ENCODE measurements at regions not wholly inside any gene's neighbourhood (a gene's known extent, or its start where the extent isn't known, plus 50 kb on each side); places are given as distances from the start of the nearest gene placed in this dataset.

- H3K9me3 ChIP-seq = no peaks in the 10 kb centered on the region
- WGBS, 2 donors (ENCODE audit: low coverage in 1 of 2) = 76 to 77% methylated on average over 3 of the region's 3 CpGs
- no peak overlapping the region for H3K4me3 ChIP-seq
Observed at GRCh38 chr15:66938114-66938830, 127.1 kb upstream of the SMAD3 start.

DNA sequence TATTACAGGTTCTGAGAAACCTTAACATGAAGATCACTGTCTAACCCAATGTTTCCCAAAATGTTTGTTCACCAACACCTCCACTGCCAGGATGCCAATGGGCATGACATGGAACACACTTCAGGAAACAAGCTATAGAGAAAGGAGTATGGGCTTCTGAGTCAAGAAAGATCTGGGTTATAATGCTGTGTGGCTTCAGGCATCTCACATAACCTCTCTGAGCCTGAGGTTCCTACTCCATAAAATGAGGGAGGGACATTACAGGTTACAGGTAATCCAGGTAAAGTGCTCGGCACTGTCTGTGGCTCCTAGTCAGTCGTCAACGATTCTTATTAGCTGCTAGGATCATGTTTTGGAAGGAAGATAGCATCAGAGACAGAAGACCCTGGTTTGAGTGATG is 126.4 kb upstream of the SMAD3 start:
- in situ Hi-C loops (cut with MboI; ENCODE audit: low pct_ligation_motif_present in 1 of 4, low pct_unique_long_range_greater_than_20kb in 1 of 4, low sequenced_read_pairs in 3 of 4) = loop anchor here in 1 of 4 donors (25.0 kb wide), 2 partner anchors 498 to 898 kb away; partner anchors contain the start of genes RNU6-1 and SKOR1
- TF ChIP-seq, protein P1, sequence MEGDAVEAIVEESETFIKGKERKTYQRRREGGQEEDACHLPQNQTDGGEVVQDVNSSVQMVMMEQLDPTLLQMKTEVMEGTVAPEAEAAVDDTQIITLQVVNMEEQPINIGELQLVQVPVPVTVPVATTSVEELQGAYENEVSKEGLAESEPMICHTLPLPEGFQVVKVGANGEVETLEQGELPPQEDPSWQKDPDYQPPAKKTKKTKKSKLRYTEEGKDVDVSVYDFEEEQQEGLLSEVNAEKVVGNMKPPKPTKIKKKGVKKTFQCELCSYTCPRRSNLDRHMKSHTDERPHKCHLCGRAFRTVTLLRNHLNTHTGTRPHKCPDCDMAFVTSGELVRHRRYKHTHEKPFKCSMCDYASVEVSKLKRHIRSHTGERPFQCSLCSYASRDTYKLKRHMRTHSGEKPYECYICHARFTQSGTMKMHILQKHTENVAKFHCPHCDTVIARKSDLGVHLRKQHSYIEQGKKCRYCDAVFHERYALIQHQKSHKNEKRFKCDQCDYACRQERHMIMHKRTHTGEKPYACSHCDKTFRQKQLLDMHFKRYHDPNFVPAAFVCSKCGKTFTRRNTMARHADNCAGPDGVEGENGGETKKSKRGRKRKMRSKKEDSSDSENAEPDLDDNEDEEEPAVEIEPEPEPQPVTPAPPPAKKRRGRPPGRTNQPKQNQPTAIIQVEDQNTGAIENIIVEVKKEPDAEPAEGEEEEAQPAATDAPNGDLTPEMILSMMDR (IDR thresholded peaks at IDR 0.05) = no peak
- TF ChIP-seq EP300 (IDR thresholded peaks at IDR 0.05; ENCODE audit: low read depth) (no peak), POLR2AphosphoS5 (IDR thresholded peaks at IDR 0.05) (no peak)
- Histone ChIP-seq H3K36me3 (no peaks in the 10 kb centered on the region), H3K27ac (no peak overlapping the region), H3K9me3 (no peaks in the 10 kb centered on the region), H3K4me1 (peaks cover 0 to 10% (median 0%) of the 10 kb centered on the region in 4 donors), H3K27me3 (no peaks in the 10 kb centered on the region), H3K4me3 (no peak overlapping the region)
- intact Hi-C loops (cut with DNase I; ENCODE audit: low total_unique reads) = no loop called here
- WGBS, 2 donors (ENCODE audit: low coverage in 1 of 2) = 82 to 93% methylated on average over 3 of the region's 3 CpGs
- no peak for DNase-seq

More at GRCh38 chr15:66938114-66938830, 127.1 kb upstream of the SMAD3 start:
- DNase-seq = no peak
- intact Hi-C loops (cut with DNase I; ENCODE audit: low total_unique reads) (no loop called here), in situ Hi-C loops (cut with MboI; ENCODE audit: low pct_ligation_motif_present in 1 of 4, low pct_unique_long_range_greater_than_20kb in 1 of 4, low sequenced_read_pairs in 3 of 4) (loop anchor here in 1 of 4 donors (25.0 kb wide), 2 partner anchors 499 to 899 kb away; partner anchors contain the start of genes RNU6-1 and SKOR1)
- Histone ChIP-seq H3K4me1 (peaks cover 0 to 5% (median 0%) of the 10 kb centered on the region in 4 donors), H3K36me3 (no peaks in the 10 kb centered on the region), H3K27me3 (no peaks in the 10 kb centered on the region), H3K27ac (no peak overlapping the region)
- TF ChIP-seq POLR2AphosphoS5 (IDR thresholded peaks at IDR 0.05) = no peak
- no peak for TF ChIP-seq EP300 (IDR thresholded peaks at IDR 0.05; ENCODE audit: low read depth)
- TF ChIP-seq, protein P1 (IDR thresholded peaks at IDR 0.05) = no peak
- TF ChIP-seq POLR2A (IDR thresholded peaks at IDR 0.05) = no peak

- peaks cover 0 to 14% (median 0%) of the 10 kb centered on the region in 4 donors for H3K4me1 ChIP-seq
- TF ChIP-seq, protein P1 (IDR thresholded peaks at IDR 0.05) = no peak
- TF ChIP-seq POLR2A (IDR thresholded peaks at IDR 0.05) (no peak), EP300 (IDR thresholded peaks at IDR 0.05; ENCODE audit: low read depth) (no peak), POLR2AphosphoS5 (IDR thresholded peaks at IDR 0.05) (no peak)
- intact Hi-C loops (cut with DNase I; ENCODE audit: low total_unique reads) (no loop called here), in situ Hi-C loops (cut with MboI; ENCODE audit: low pct_ligation_motif_present in 1 of 4, low pct_unique_long_range_greater_than_20kb in 1 of 4, low sequenced_read_pairs in 3 of 4) (loop anchor here in 3 of 4 donors (10.0 to 25.0 kb wide), 4 partner anchors 355 to 898 kb away; partner anchors contain the start of genes RNU6-1 (in 1 of the 3) and SKOR1 (in 1 of the 3))
- H3K9me3 ChIP-seq = no peaks in the 10 kb centered on the region
- H3K36me3 ChIP-seq = no peaks in the 10 kb centered on the region
- H3K4me3 ChIP-seq = no peak overlapping the region
- DNase-seq = no peak
- no peaks in the 10 kb centered on the region for H3K27me3 ChIP-seq
- H3K27ac ChIP-seq = no peak overlapping the region
- WGBS, 2 donors (ENCODE audit: low coverage in 1 of 2) = 93 to 97% methylated on average over 4 to 8 of the region's 8 CpGs
Observed at GRCh38 chr15:66939451-66940023, 125.9 kb upstream of the SMAD3 start.

- WGBS, 2 donors (ENCODE audit: low coverage in 1 of 2) = 50% methylated on average over 2 of the region's 2 CpGs; no CpG with 5 or more reads in 1 of the 2 donors
- Histone ChIP-seq H3K27ac (no peak overlapping the region), H3K4me3 (no peak overlapping the region), H3K36me3 (no peaks in the 10 kb centered on the region), H3K4me1 (peaks cover 0 to 14% (median 0%) of the 10 kb centered on the region in 4 donors), H3K9me3 (no peaks in the 10 kb centered on the region), H3K27me3 (no peaks in the 10 kb centered on the region)
- in situ Hi-C loops (cut with MboI; ENCODE audit: low pct_ligation_motif_present in 1 of 4, low pct_unique_long_range_greater_than_20kb in 1 of 4, low sequenced_read_pairs in 3 of 4) (loop anchor here in 3 of 4 donors (10.0 to 25.0 kb wide), 4 partner anchors 354 to 897 kb away; partner anchors contain the start of genes RNU6-1 (in 1 of the 3) and SKOR1 (in 1 of the 3)), intact Hi-C loops (cut with DNase I; ENCODE audit: low total_unique reads) (no loop called here)
- TF ChIP-seq, protein P1 (IDR thresholded peaks at IDR 0.05) = no peak
- no peak for TF ChIP-seq EP300 (IDR thresholded peaks at IDR 0.05; ENCODE audit: low read depth)
- no peak for TF ChIP-seq POLR2A (IDR thresholded peaks at IDR 0.05)
- TF ChIP-seq POLR2AphosphoS5 (IDR thresholded peaks at IDR 0.05) = no peak
- no peak for DNase-seq
Observed at GRCh38 chr15:66940368-66940767, 125.0 kb upstream of the SMAD3 start.

Data from transverse colon (tissue), 4 donors.